ENCODE measurements at regions not wholly inside any gene's neighbourhood (a gene's known extent, or its start where the extent isn't known, plus 50 kb on each side); places are given as distances from the start of the nearest gene placed in this dataset.

DNA sequence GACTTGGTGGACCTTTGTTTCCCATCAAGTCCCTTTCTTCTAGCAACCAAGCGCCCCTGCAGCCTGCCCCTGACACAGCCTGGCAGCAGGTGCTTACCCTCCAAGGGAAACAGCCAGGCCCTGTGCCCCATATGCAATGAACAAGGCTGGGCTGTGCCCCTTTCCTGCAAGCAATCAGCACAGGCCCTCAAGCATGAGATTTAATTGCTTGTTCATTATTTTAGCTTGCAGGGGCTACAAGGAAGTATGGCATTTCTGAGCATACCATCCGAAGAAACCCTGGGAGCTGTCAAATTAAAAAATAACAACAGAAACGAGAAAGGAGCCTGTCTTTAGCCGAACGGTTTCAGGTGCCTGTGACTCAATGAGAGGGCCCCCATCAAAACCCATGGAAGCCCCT is 522.9 kb upstream of the ARID1B start:
- intact Hi-C loops (cut with micrococcal nuclease; ENCODE audit: unreplicated experiment), result no loop called here
- Mint-ChIP-seq H3K9me3 (ENCODE audit: low read depth, unreplicated experiment) (peaks cover 4% of the 10 kb centered on the region), H3K27ac (ENCODE audit: unreplicated experiment) (no peak overlapping the region), H3K4me1 (ENCODE audit: low read depth, unreplicated experiment) (peaks cover 9% of the 10 kb centered on the region), H3K27me3 (ENCODE audit: unreplicated experiment) (no peaks in the 10 kb centered on the region), H3K36me3 (ENCODE audit: insufficient read depth, unreplicated experiment) (no peaks in the 10 kb centered on the region), H3K4me3 (ENCODE audit: low read depth, unreplicated experiment) (no peak overlapping the region)
- CTCF ChIA-PET, result no interaction called here
- no TSS peak for BruUV-seq (replicated peaks)
- DNase-seq, result no peak
- TF ChIP-seq, protein P1, sequence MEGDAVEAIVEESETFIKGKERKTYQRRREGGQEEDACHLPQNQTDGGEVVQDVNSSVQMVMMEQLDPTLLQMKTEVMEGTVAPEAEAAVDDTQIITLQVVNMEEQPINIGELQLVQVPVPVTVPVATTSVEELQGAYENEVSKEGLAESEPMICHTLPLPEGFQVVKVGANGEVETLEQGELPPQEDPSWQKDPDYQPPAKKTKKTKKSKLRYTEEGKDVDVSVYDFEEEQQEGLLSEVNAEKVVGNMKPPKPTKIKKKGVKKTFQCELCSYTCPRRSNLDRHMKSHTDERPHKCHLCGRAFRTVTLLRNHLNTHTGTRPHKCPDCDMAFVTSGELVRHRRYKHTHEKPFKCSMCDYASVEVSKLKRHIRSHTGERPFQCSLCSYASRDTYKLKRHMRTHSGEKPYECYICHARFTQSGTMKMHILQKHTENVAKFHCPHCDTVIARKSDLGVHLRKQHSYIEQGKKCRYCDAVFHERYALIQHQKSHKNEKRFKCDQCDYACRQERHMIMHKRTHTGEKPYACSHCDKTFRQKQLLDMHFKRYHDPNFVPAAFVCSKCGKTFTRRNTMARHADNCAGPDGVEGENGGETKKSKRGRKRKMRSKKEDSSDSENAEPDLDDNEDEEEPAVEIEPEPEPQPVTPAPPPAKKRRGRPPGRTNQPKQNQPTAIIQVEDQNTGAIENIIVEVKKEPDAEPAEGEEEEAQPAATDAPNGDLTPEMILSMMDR (IDR thresholded peaks at IDR 0.05; ENCODE audit: unreplicated experiment), result no peak

DNA sequence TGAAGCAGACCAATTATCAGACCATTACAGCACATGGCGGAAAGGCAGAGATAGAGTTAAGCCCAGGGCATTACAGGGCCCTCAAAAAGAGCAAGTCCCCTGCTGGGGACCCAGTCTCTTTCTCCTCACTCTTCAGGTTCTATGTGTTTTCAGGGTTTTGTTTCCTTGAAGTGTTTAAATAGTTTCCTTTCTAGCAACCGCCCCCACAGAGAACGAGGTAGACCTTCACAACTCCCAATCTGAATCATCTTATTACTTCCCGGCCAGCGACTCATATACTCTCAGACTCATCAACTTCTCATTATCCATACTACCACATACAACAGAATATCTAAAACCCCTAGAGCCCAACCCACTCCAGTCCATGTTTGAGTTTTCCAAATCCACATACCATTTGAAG is 526.6 kb upstream of the ARID1B start:
- CTCF ChIA-PET, result no interaction called here
- intact Hi-C loops (cut with micrococcal nuclease; ENCODE audit: unreplicated experiment), result no loop called here
- peaks cover 9% of the 10 kb centered on the region for H3K4me1 Mint-ChIP-seq (ENCODE audit: low read depth, unreplicated experiment)
- H3K27ac Mint-ChIP-seq (ENCODE audit: unreplicated experiment), result no peak overlapping the region
- TF ChIP-seq, protein P1 (IDR thresholded peaks at IDR 0.05; ENCODE audit: unreplicated experiment), result no peak
- no peak overlapping the region for H3K4me3 Mint-ChIP-seq (ENCODE audit: low read depth, unreplicated experiment)
- H3K9me3 Mint-ChIP-seq (ENCODE audit: low read depth, unreplicated experiment), result peaks cover 4% of the 10 kb centered on the region
- no peak for DNase-seq
- no peaks in the 10 kb centered on the region for H3K27me3 Mint-ChIP-seq (ENCODE audit: unreplicated experiment)
- no TSS peak for BruUV-seq (replicated peaks)
- H3K36me3 Mint-ChIP-seq (ENCODE audit: insufficient read depth, unreplicated experiment), result no peaks in the 10 kb centered on the region

- no peak for DNase-seq
- no peaks in the 10 kb centered on the region for H3K27me3 Mint-ChIP-seq (ENCODE audit: unreplicated experiment)
- TF ChIP-seq, protein P1 (IDR thresholded peaks at IDR 0.05; ENCODE audit: unreplicated experiment), result no peak
- H3K27ac Mint-ChIP-seq (ENCODE audit: unreplicated experiment), result no peak overlapping the region
- H3K36me3 Mint-ChIP-seq (ENCODE audit: insufficient read depth, unreplicated experiment), result no peaks in the 10 kb centered on the region
- no peak overlapping the region for H3K4me3 Mint-ChIP-seq (ENCODE audit: low read depth, unreplicated experiment)
- intact Hi-C loops (cut with micrococcal nuclease; ENCODE audit: unreplicated experiment), result no loop called here
- H3K4me1 Mint-ChIP-seq (ENCODE audit: low read depth, unreplicated experiment), result no peaks in the 10 kb centered on the region
- BruUV-seq (replicated peaks), result no TSS peak
- CTCF ChIA-PET, result no interaction called here
- peaks cover 2% of the 10 kb centered on the region for H3K9me3 Mint-ChIP-seq (ENCODE audit: low read depth, unreplicated experiment)
These were observed 535.0 kb upstream of the ARID1B start for GRCh38 chr6:156242206-156242605.

- DNase-seq, result no peak
- intact Hi-C loops (cut with micrococcal nuclease; ENCODE audit: unreplicated experiment), result no loop called here
- Mint-ChIP-seq H3K36me3 (ENCODE audit: insufficient read depth, unreplicated experiment) (no peaks in the 10 kb centered on the region), H3K27me3 (ENCODE audit: unreplicated experiment) (no peaks in the 10 kb centered on the region), H3K4me3 (ENCODE audit: low read depth, unreplicated experiment) (no peak overlapping the region), H3K27ac (ENCODE audit: unreplicated experiment) (no peak overlapping the region), H3K9me3 (ENCODE audit: low read depth, unreplicated experiment) (peaks cover 2% of the 10 kb centered on the region), H3K4me1 (ENCODE audit: low read depth, unreplicated experiment) (no peaks in the 10 kb centered on the region)
- BruUV-seq (replicated peaks), result no TSS peak
- CTCF ChIA-PET, result interaction anchor here (0.9 kb wide), 1 partner anchor 125 kb away, joined by 4 read pairs; no protein-coding TSS in a partner anchor
- TF ChIP-seq, protein P1 (IDR thresholded peaks at IDR 0.05; ENCODE audit: unreplicated experiment), result no peak
These were observed 546.0 kb upstream of the ARID1B start for GRCh38 chr6:156231026-156231765.
